Umbilical cord (tissue), 1 donor: ENCODE measurements at regions not wholly inside any gene's neighbourhood (a gene's known extent, or its start where the extent isn't known, plus 50 kb on each side); places are given as distances from the start of the nearest gene placed in this dataset.
A peak's percentile ranks its signal among the peaks of the same experiment; 100 is the strongest.
"Not testable (repeated sequence)": the region's sequence is repeated elsewhere in the genome, so short reads cannot be mapped to it uniquely, and the experiment has no call there.

Experiments used
- DNase-seq: peaks from one replicate; pipeline ENCODE4 v3.0.0-alpha.2; 2015; ENCODE audit warnings: low spot score

- peak; percentile 13 for DNase-seq
Measured at GRCh38 chr1:115454837-115455511, 116.9 kb upstream of the NGF start.

GRCh38 chr1:115453666-115454065 is 115.6 kb upstream of the NGF start:
- no peak for DNase-seq

- no peak for DNase-seq
Measured at GRCh38 chr1:115452600-115453329, 114.7 kb upstream of the NGF start.

GRCh38 chr1:115450501-115451040 is 112.5 kb upstream of the NGF start:
- no peak for DNase-seq

GRCh38 chr1:115448282-115449044 is 110.4 kb upstream of the NGF start:
- DNase-seq = no peak

- DNase-seq = no peak
Measured at GRCh38 chr1:115447672-115448071, 109.6 kb upstream of the NGF start.

- no peak for DNase-seq
Measured at GRCh38 chr1:115445090-115445489, 107.0 kb upstream of the NGF start.

GRCh38 chr1:115440733-115441132 is 102.7 kb upstream of the NGF start:
- no peak for DNase-seq

GRCh38 chr1:115439520-115439919 is 101.5 kb upstream of the NGF start:
- DNase-seq = not testable (repeated sequence)

GRCh38 chr1:115437196-115437595 is 99.1 kb upstream of the NGF start:
- DNase-seq = no peak

- no peak for DNase-seq
Measured at GRCh38 chr1:115436596-115436995, 98.5 kb upstream of the NGF start.

GRCh38 chr1:115433483-115433882 is 95.4 kb upstream of the NGF start:
- peak; percentile 51 for DNase-seq

GRCh38 chr1:115432061-115432460 is 94.0 kb upstream of the NGF start:
- DNase-seq = no peak

GRCh38 chr1:115430441-115431158 is 92.6 kb upstream of the NGF start:
- no peak for DNase-seq

- DNase-seq = no peak
Measured at GRCh38 chr1:115429884-115430283, 91.8 kb upstream of the NGF start.

GRCh38 chr1:115429241-115429640 is 91.2 kb upstream of the NGF start:
- no peak for DNase-seq

- no peak for DNase-seq
Measured at GRCh38 chr1:115428676-115429075, 90.6 kb upstream of the NGF start.

- DNase-seq = no peak
Measured at GRCh38 chr1:115428256-115428655, 90.2 kb upstream of the NGF start.

- DNase-seq = no peak
Measured at GRCh38 chr1:115426956-115427355, 88.9 kb upstream of the NGF start.

- DNase-seq = no peak
Measured at GRCh38 chr1:115426231-115426771, 88.3 kb upstream of the NGF start.

- DNase-seq = no peak
Measured at GRCh38 chr1:115425442-115425841, 87.4 kb upstream of the NGF start.
